ENCODE measurements at regions not wholly inside any gene's neighbourhood (a gene's known extent, or its start where the extent isn't known, plus 50 kb on each side); places are given as distances from the start of the nearest gene placed in this dataset.

GRCh38 chr1:232579958-232580941 is 49.7 kb downstream of the SIPA1L2 start:
- H4K20me1 ChIP-seq (ENCODE audit: low read depth): no peaks in the 10 kb centered on the region
- peaks cover 3% of the 10 kb centered on the region for H3K27me3 Mint-ChIP-seq (ENCODE audit: insufficient read depth, low read depth)
- no peak overlapping the region for H3K4me3 ChIP-seq
- no peak overlapping the region for H3K4me2 ChIP-seq
- TF ChIP-seq EZH2phosphoT487 (IDR thresholded peaks at IDR 0.05) (no peak), EZH2 (IDR thresholded peaks at IDR 0.05) (no peak), CTCF (IDR thresholded peaks at IDR 0.05) (no peak)
- H3K4me1 Mint-ChIP-seq: peaks cover 60% of the 10 kb centered on the region
- H3K27ac Mint-ChIP-seq: no peak overlapping the region
- H3K27ac ChIP-seq: no peak overlapping the region
- H2AFZ ChIP-seq (replicated peaks): no peak overlapping the region
- H3K4me3 Mint-ChIP-seq: no peak overlapping the region
- H3K4me1 ChIP-seq: peaks cover 55% of the 10 kb centered on the region
- H3K27me3 ChIP-seq: no peaks in the 10 kb centered on the region
- H3F3A ChIP-seq (ENCODE audit: low read depth): peaks cover 44% of the 10 kb centered on the region
- H3K9me3 ChIP-seq (ENCODE audit: low read depth): no peaks in the 10 kb centered on the region
- no peak for DNase-seq (ENCODE audit: low spot score)
- peaks cover 33% of the 10 kb centered on the region for H3K36me3 Mint-ChIP-seq
- H3K36me3 ChIP-seq: no peaks in the 10 kb centered on the region
- no peak overlapping the region for H3K9ac ChIP-seq
- peaks cover 14% of the 10 kb centered on the region for H3K79me2 ChIP-seq (ENCODE audit: low read depth)
- peaks cover 2% of the 10 kb centered on the region for H3K9me3 Mint-ChIP-seq

- Mint-ChIP-seq H3K9me3 (no peaks in the 10 kb centered on the region), H3K4me1 (peaks cover 62% of the 10 kb centered on the region), H3K27ac (peak overlapping the region; percentile 88), H3K27me3 (ENCODE audit: insufficient read depth, low read depth) (peaks cover 2% of the 10 kb centered on the region), H3K4me3 (no peak overlapping the region), H3K36me3 (peaks cover 28% of the 10 kb centered on the region)
- Histone ChIP-seq H2AFZ (replicated peaks) (no peak overlapping the region), H3K27me3 (no peaks in the 10 kb centered on the region), H4K20me1 (ENCODE audit: low read depth) (no peaks in the 10 kb centered on the region), H3K4me1 (peaks cover 53% of the 10 kb centered on the region), H3K79me2 (ENCODE audit: low read depth) (peaks cover 15% of the 10 kb centered on the region), H3K4me3 (no peak overlapping the region), H3K4me2 (peak overlapping the region; percentile 55), H3K27ac (peak overlapping the region; percentile 69), H3K36me3 (no peaks in the 10 kb centered on the region), H3F3A (ENCODE audit: low read depth) (peaks cover 44% of the 10 kb centered on the region), H3K9me3 (ENCODE audit: low read depth) (no peaks in the 10 kb centered on the region), H3K9ac (no peak overlapping the region)
- no peak for DNase-seq (ENCODE audit: low spot score)
- no peak for TF ChIP-seq EZH2phosphoT487 (IDR thresholded peaks at IDR 0.05)
- TF ChIP-seq EZH2 (IDR thresholded peaks at IDR 0.05): no peak
- no peak for TF ChIP-seq CTCF (IDR thresholded peaks at IDR 0.05)
Measured at GRCh38 chr1:232579466-232579865, 50.5 kb downstream of the SIPA1L2 start.

DNA sequence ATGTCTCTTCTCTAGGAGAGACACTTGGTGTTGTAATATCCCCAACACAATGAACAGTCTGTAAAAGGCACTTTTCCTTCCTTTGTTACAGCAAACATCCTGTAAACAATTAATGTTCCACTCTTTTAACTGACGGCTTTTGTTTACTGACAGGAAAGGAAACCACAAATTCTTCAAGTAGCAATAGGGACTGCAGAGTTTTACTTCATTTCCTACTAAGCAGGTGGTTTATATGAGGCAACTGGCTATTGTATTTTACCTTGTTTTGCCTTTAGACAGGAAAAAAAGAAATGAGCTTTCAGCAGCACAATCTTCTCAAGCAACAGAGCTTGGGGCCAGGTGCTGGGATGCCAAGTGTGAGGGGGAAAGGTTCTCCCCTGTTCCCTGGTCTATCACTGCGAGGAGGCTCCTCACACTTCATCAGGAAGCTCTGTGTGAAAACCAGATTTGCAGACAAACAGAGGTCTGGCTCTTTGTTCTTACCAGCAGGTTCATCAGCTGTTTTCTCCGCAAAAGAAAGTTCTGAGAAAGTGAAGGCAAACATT is 51.2 kb downstream of the SIPA1L2 start:
- Histone ChIP-seq H3K27me3 (no peaks in the 10 kb centered on the region), H3F3A (ENCODE audit: low read depth) (peaks cover 44% of the 10 kb centered on the region), H3K9ac (no peak overlapping the region), H3K36me3 (no peaks in the 10 kb centered on the region), H4K20me1 (ENCODE audit: low read depth) (no peaks in the 10 kb centered on the region), H3K9me3 (ENCODE audit: low read depth) (no peaks in the 10 kb centered on the region), H3K4me1 (peaks cover 53% of the 10 kb centered on the region), H3K27ac (peak overlapping the region; percentile 69), H2AFZ (replicated peaks) (no peak overlapping the region), H3K4me3 (no peak overlapping the region), H3K4me2 (peak overlapping the region; percentile 55), H3K79me2 (ENCODE audit: low read depth) (peaks cover 13% of the 10 kb centered on the region)
- peaks cover 64% of the 10 kb centered on the region for H3K4me1 Mint-ChIP-seq
- no peaks in the 10 kb centered on the region for H3K27me3 Mint-ChIP-seq (ENCODE audit: insufficient read depth, low read depth)
- TF ChIP-seq CTCF (IDR thresholded peaks at IDR 0.05): no peak
- peaks cover 28% of the 10 kb centered on the region for H3K36me3 Mint-ChIP-seq
- DNase-seq (ENCODE audit: low spot score): peak; percentile 38
- no peaks in the 10 kb centered on the region for H3K9me3 Mint-ChIP-seq
- no peak overlapping the region for H3K4me3 Mint-ChIP-seq
- peak overlapping the region; percentile 88 for H3K27ac Mint-ChIP-seq
